Left renal cortex interstitium (tissue), 4 donors: ENCODE measurements at regions not wholly inside any gene's neighbourhood (a gene's known extent, or its start where the extent isn't known, plus 50 kb on each side); places are given as distances from the start of the nearest gene placed in this dataset.
"Not testable (repeated sequence)": the region's sequence is repeated elsewhere in the genome, so short reads cannot be mapped to it uniquely, and the experiment has no call there.

Experiments used
- DNase-seq, 4 donors: peaks; one replicate each; pipeline ENCODE4 v3.0.0-alpha.2; 2013; ENCODE audit warnings: low read depth in 4 of 4, low spot score in 2 of 4, missing footprints in 1 of 4

- DNase-seq, result no peak
Observed at GRCh38 chr2:238712011-238712410, 135.9 kb upstream of the TWIST2 start.

DNA sequence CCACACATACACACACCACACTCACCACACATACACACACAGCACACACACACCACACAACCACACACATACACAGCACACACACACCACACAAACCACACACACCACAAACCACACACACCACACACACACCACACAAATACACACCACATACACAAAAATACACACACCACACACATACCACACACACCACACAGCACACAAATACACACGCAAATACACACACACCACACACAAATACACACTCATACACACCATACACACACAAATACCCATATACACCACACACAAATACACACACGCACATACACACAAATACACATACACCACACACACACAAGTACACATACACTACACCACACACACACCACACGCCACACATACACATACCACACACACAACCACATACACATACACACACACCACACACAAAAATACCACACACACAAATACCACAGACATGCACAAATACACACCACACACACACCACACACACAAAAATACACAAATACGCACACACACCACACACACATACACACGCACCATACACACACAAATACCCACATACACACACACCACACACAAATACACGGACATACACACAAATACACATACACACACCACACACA, 134.6 kb upstream of the TWIST2 start:
- no peak for DNase-seq

GRCh38 chr2:238714038-238714528, 133.8 kb upstream of the TWIST2 start:
- no peak for DNase-seq

DNA sequence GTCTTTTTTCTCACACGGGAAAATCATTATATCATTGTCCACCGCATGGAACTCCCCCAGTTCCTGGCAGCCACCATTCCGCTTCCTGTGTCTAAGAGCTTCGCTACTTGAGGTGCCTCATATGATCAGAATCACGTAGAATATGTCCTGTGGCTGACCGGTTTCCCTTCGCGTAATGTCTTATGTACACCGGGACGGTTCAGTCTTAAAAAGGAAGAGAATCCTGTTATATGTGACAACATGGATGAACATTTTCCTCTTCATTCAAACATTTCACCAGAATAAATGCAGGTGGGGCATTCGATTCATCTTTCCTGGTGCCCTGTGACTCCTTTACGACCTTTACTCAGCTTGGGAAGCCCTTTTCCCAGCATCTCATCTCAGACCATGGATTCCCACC, 131.7 kb upstream of the TWIST2 start:
- DNase-seq, result no peak

DNA sequence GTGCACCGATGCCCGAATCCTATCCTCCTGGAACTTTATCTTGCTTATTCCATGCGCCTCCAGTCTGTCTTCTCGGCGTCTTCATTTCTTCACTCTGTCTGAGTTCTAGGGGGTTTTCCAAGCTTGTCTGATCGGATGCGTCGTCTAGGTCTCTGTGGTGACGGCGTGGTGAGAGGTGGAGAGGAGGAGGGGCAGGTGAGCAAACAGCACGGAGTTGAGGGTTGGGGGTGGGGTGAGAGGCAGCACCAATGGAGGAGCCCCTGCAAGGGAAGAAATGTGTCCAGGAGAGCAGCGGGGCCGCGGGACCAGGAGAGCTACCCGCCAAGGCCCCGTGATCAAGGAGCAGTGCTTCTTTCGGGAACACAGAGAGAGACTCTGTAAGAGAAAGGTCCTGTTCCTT, 131.3 kb upstream of the TWIST2 start:
- no peak for DNase-seq

GRCh38 chr2:238717084-238717483, 130.8 kb upstream of the TWIST2 start:
- no peak for DNase-seq

- DNase-seq, result no peak
Observed at GRCh38 chr2:238719641-238720040, 128.2 kb upstream of the TWIST2 start.

- no peak for DNase-seq
Observed at GRCh38 chr2:238720232-238720672, 127.6 kb upstream of the TWIST2 start.

- DNase-seq, result no peak
Observed at GRCh38 chr2:238722181-238722580, 125.7 kb upstream of the TWIST2 start.

DNA sequence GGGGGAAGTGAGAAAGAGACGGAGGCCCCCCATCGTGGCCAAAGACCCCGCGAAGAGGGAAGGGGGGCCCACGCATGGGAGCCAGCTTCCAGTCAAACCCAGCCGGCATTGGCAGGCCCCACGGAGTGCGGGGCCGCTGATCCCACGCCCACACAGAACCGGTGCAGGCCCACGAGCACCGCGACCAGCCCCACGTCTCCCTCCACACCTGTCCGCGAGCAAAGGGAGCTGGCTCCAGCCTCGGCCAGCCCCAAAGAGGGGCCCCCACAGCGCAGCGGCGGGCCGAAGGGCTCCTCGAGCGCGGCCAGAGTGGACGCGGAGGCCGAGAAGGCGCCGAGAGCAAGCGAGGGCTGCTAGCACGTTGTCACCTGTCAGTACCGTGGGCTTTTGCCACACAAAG, 125.0 kb upstream of the TWIST2 start:
- DNase-seq, result no peak

GRCh38 chr2:238723740-238724320, 124.1 kb upstream of the TWIST2 start:
- not testable (repeated sequence) for DNase-seq

GRCh38 chr2:238724728-238725127, 123.2 kb upstream of the TWIST2 start:
- DNase-seq, result no peak

- no peak for DNase-seq
Observed at GRCh38 chr2:238725298-238725697, 122.6 kb upstream of the TWIST2 start.

DNA sequence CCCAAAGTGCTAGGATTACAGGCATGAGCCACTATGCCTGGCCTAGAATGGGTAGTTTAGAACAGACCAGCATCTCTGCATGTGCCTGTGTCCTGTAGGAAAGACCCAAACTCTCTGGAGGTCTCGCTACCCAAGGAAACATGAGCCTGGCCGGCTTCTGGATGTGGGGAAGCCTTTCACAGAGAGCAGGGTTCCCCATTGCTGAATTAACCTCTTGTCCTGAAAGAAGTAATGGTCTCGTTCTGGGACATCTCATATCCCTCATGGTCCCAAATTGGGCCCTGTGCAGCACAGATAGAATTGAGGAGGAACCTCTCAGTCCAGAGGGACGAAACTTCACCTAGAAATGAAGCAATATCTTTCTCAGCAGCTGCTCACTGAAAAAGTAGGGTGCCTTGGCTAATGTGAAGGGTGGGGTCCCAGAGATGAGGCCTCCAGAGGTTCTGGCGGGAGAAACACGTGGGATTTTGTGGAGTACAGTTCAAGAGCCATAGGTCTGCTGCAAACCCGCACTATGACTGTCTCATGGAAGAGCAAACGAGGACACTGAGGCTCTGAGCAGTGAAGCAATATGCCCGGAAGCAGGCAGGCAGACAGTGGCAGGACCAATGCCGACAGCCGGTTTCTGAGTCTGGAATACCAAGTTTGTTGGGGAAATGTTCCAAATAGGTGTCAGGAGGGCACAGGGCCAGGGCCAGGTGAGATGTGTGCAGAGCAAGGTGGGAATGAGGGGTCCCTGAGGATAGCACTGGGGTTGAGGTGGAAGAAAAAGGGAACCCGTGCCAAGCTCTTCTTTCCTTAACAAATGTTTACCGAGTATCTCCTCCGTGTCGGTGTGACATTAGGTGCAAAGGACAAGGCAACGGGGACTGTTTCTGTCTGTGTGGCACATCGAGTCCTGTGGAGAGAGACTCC, 121.0 kb upstream of the TWIST2 start:
- DNase-seq, result no peak

DNA sequence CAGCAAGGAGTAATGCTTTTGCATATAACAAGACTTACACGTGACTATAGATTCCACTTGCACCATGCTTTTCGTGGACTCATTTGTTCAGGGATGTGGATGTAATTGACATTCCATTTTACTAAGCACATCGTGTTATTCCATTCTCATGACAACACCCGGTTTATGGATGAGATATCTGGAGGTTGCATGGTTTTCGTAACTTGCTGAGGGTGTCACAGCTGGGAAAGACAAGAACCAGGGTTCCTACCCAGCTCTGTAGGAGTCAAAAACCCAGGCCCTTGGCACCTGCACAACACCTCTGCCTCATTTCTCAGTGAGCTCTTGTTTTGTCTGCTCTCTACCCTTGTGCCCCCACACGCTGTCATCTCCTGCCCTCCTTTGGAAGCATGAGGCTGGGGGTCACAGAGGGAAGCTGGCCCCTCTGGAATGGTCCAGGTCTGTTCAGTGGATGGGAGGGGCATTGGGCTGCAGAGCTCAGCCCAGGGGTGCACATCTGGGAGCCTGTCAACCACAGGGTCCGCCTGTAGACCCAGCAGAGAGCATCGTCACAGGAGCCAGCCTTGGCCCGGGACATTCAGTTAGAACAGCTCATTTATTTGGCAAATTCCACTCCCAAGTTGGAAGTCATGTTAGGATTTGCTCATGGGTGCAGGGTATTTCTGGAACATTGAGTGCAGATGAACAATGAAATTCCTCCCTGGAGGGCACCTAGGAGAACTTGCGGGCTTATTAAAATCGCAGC, 120.1 kb upstream of the TWIST2 start:
- no peak for DNase-seq

- DNase-seq, result no peak
Observed at GRCh38 chr2:238728330-238729260, 119.3 kb upstream of the TWIST2 start.

DNA sequence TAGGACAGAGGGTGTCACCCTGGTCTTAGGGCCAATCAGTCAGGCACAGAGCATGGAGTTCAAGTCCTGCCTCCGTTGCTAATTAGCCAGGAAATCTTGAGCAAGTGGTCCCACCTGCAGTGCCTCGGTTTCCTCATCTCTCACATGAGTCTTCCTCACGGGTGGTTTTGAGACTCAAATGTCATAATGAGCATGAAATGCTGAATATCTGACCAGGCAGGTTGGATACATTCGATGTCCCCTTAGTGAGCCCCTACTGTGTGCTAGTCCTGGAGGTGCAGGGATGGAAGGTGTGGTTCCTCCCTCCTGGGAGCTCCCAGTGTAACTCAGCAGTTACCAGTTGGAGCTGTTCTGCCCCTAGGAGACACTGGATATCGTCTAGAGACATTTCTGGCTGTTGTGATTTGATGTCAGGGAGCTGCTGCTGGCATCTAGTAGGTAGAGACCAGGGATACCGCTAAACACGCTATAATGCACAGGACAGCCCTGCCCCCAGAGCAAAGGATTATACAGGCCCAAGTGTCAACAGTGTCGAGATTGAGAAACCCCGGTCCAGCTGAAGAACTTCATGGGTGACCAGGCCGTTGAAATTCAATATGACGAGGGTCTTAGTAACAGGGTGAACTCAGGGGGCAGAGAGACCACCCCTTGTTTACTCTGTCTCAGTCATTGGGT, 118.5 kb upstream of the TWIST2 start:
- DNase-seq, result no peak

- DNase-seq, result no peak
Observed at GRCh38 chr2:238730001-238730669, 117.8 kb upstream of the TWIST2 start.

- DNase-seq, result no peak
Observed at GRCh38 chr2:238730881-238731280, 117.0 kb upstream of the TWIST2 start.
